HG03108 (cell line): ENCODE measurements at regions not wholly inside any gene's neighbourhood (a gene's known extent, or its start where the extent isn't known, plus 50 kb on each side); places are given as distances from the start of the nearest gene placed in this dataset.
"Not testable (repeated sequence)": the region's sequence is repeated elsewhere in the genome, so short reads cannot be mapped to it uniquely, and the experiment has no call there.

Experiments
- ATAC-seq: cut with Tn5 transposase; IDR thresholded peaks from one replicate; pipeline ENCODE4 v1.9.1; 2021; ENCODE audit warnings: moderate library complexity; ENCODE audit not compliant: unreplicated experiment

- no peak for ATAC-seq
Observed at GRCh38 chr2:2466534-2466933, 135.5 kb upstream of the MYT1L start.

- ATAC-seq = no peak
Observed at GRCh38 chr2:2464643-2465042, 133.6 kb upstream of the MYT1L start.

- no peak for ATAC-seq
Observed at GRCh38 chr2:2464094-2464493, 133.0 kb upstream of the MYT1L start.

- ATAC-seq = no peak
Observed at GRCh38 chr2:2456721-2457120, 125.6 kb upstream of the MYT1L start.

- ATAC-seq = no peak
Observed at GRCh38 chr2:2455151-2455550, 124.1 kb upstream of the MYT1L start.

- no peak for ATAC-seq
Observed at GRCh38 chr2:2452961-2453360, 121.9 kb upstream of the MYT1L start.

- ATAC-seq = not testable (repeated sequence)
Observed at GRCh38 chr2:2451275-2451674, 120.2 kb upstream of the MYT1L start.

GRCh38 chr2:2448178-2448577 lies 117.1 kb upstream of the MYT1L start:
- no peak for ATAC-seq

GRCh38 chr2:2422621-2423020 lies 91.5 kb upstream of the MYT1L start:
- ATAC-seq = no peak

GRCh38 chr2:2413525-2413924 lies 82.5 kb upstream of the MYT1L start:
- ATAC-seq = no peak

- no peak for ATAC-seq
Observed at GRCh38 chr2:2410987-2411386, 79.9 kb upstream of the MYT1L start.

- no peak for ATAC-seq
Observed at GRCh38 chr2:2409481-2409880, 78.4 kb upstream of the MYT1L start.

GRCh38 chr2:2405780-2406179 lies 74.7 kb upstream of the MYT1L start:
- ATAC-seq = no peak

GRCh38 chr2:2400286-2401038 lies 69.4 kb upstream of the MYT1L start:
- no peak for ATAC-seq

- ATAC-seq = no peak
Observed at GRCh38 chr2:2399396-2399795, 68.3 kb upstream of the MYT1L start.

GRCh38 chr2:2392332-2392731 lies 61.3 kb upstream of the MYT1L start:
- ATAC-seq = no peak

GRCh38 chr2:2389215-2389614 lies 58.1 kb upstream of the MYT1L start:
- ATAC-seq = no peak
